PC-9 (cell line): ENCODE measurements at regions not wholly inside any gene's neighbourhood (a gene's known extent, or its start where the extent isn't known, plus 50 kb on each side); places are given as distances from the start of the nearest gene placed in this dataset.

ENCODE experiments used
- BruUV-seq: library from RNA; stranded (reverse); fragments of 400-500 nt; replicated peaks from 2 replicates; lab custom pipeline; 2021; lab: Mats Ljungman, UMichigan
- CTCF ChIA-PET: fragments of 300-600 bp; sonication (Branson Sonifier 250); formaldehyde crosslinking; loops from one replicate; lab custom pipeline; 2022; ENCODE audit warnings: antibody characterized with exemption; lab: Charles Lee
- POLR2A ChIA-PET: fragments of 300-600 bp; sonication (Branson Sonifier 250); formaldehyde crosslinking; loops from one replicate; lab custom pipeline; 2022; ENCODE audit warnings: antibody characterized with exemption; ENCODE audit not compliant: unreplicated experiment; lab: Charles Lee
- DNase-seq, 2 experiments: peaks; one replicate each; pipeline versions ENCODE4 v3.0.0 to v3.0.0-alpha.2; 2015 to 2022; ENCODE audit warnings: mixed read lengths in 1 of 2
- H2AFZ ChIP-seq: fragments of 200-600 bp; sonication (generic); 2 replicates; pipeline ENCODE4 v1.8.1; 2017; ENCODE audit warnings: antibody characterized with exemption
- H3F3A ChIP-seq: fragments of 200-600 bp; sonication (generic); 2 replicates; pipeline ENCODE4 v1.8.1; 2017; ENCODE audit warnings: antibody characterized with exemption, mild to moderate bottlenecking, low read depth; ENCODE audit not compliant: insufficient read depth
- H3K27ac ChIP-seq: fragments of 200-600 bp; sonication (generic); 2 replicates; pipeline ENCODE4 v1.6.1; 2016; ENCODE audit warnings: mixed run types
- H3K27me3 ChIP-seq: fragments of 200-600 bp; sonication (generic); 2 replicates; pipeline ENCODE4 v1.6.1; 2016; ENCODE audit warnings: low read depth, mixed run types; ENCODE audit not compliant: insufficient read depth
- H3K36me3 ChIP-seq: fragments of 200-600 bp; sonication (generic); 2 replicates; pipeline ENCODE4 v1.6.1; 2016; ENCODE audit warnings: low read depth, mixed run types
- H3K4me1 ChIP-seq: fragments of 200-600 bp; sonication (generic); replicated peaks from 2 replicates; pipeline ENCODE4 v1.6.1; 2016; ENCODE audit warnings: mixed run types; ENCODE audit not compliant: insufficient read depth
- H3K4me2 ChIP-seq: fragments of 200-600 bp; sonication (generic); 2 replicates; pipeline ENCODE4 v1.6.1; 2017; ENCODE audit warnings: mixed run types
- H3K4me3 ChIP-seq: fragments of 200-600 bp; sonication (generic); 2 replicates; pipeline ENCODE4 v1.6.1; 2016; ENCODE audit warnings: mixed run types
- H3K79me2 ChIP-seq: fragments of 200-600 bp; sonication (generic); 2 replicates; pipeline ENCODE4 v1.6.1; 2017; ENCODE audit warnings: low read depth, mixed run types
- H3K9me2 ChIP-seq: fragments of 200-600 bp; sonication (generic); 2 replicates; pipeline ENCODE4 v1.8.1; 2017; ENCODE audit warnings: mild to moderate bottlenecking; ENCODE audit not compliant: insufficient read depth
- H3K9me3 ChIP-seq: fragments of 200-600 bp; sonication (generic); 2 replicates; pipeline ENCODE4 v1.8.1; 2016; ENCODE audit warnings: low read depth; ENCODE audit not compliant: insufficient read depth
- H4K20me1 ChIP-seq: fragments of 200-600 bp; sonication (generic); 2 replicates; pipeline ENCODE4 v1.8.1; 2017; ENCODE audit not compliant: insufficient read depth
- EZH2 ChIP-seq: fragments of 200-600 bp; sonication (generic); IDR thresholded peaks from 2 replicates; pipeline ENCODE4 v1.8.0; 2017; ENCODE audit warnings: antibody characterized with exemption, low read depth
- intact Hi-C: fragments of 100-400 bp; cut with micrococcal nuclease; formaldehyde crosslinking; loops from one replicate; pipeline ENCODE4 v1.10.0; 2022; ENCODE audit not compliant: unreplicated experiment
- TF ChIP-seq, protein P1 (sequence below): fragments of 200-600 bp; sonication (generic); conservative IDR thresholded peaks from 2 replicates; pipeline ENCODE4 v1.6.1; 2017; ENCODE audit warnings: mixed run types, antibody characterized with exemption, mild to moderate bottlenecking, moderate library complexity

DNA sequence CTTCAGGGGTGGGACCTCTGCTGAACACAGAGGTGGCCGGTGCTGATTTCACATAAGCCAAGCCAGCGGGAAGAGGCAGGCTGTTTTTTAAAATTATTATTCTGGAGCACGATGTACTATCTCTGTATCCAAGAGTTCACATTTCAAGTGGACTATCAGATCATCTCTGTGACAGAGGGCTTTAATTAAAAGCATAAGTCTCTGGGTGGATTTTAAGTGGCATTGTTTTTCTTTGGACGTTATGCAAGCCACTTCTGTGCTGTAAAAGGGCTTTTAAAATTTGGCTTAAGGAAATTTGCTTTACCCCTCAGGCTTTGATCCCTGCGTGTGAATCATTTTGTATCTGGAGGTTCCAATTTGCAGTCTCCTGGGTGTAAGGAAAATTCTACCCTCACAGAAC lies 124.7 kb downstream of the PALM2AKAP2 start:
- H2AFZ ChIP-seq: no peak overlapping the region
- H3K9me2 ChIP-seq: no peaks in the 10 kb centered on the region
- 0 out of 2 replicates have a peak, but pooled peaks cover 3% of the 10 kb centered on the region for H3K4me1 ChIP-seq
- H3K79me2 ChIP-seq: no peaks in the 10 kb centered on the region
- BruUV-seq: no TSS peak
- TF ChIP-seq, protein P1, sequence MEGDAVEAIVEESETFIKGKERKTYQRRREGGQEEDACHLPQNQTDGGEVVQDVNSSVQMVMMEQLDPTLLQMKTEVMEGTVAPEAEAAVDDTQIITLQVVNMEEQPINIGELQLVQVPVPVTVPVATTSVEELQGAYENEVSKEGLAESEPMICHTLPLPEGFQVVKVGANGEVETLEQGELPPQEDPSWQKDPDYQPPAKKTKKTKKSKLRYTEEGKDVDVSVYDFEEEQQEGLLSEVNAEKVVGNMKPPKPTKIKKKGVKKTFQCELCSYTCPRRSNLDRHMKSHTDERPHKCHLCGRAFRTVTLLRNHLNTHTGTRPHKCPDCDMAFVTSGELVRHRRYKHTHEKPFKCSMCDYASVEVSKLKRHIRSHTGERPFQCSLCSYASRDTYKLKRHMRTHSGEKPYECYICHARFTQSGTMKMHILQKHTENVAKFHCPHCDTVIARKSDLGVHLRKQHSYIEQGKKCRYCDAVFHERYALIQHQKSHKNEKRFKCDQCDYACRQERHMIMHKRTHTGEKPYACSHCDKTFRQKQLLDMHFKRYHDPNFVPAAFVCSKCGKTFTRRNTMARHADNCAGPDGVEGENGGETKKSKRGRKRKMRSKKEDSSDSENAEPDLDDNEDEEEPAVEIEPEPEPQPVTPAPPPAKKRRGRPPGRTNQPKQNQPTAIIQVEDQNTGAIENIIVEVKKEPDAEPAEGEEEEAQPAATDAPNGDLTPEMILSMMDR: no peak
- no peak for TF ChIP-seq EZH2
- H3K36me3 ChIP-seq: no peaks in the 10 kb centered on the region
- DNase-seq: no peak
- no peak overlapping the region for H3K4me3 ChIP-seq
- H4K20me1 ChIP-seq: no peaks in the 10 kb centered on the region
- ChIA-PET POLR2A (no interaction called here), CTCF (interaction anchor here (1.0 kb wide), 1 partner anchor 229 kb away, joined by 6 read pairs; no protein-coding TSS in a partner anchor)
- no peak overlapping the region for H3K4me2 ChIP-seq
- H3K27me3 ChIP-seq: no peaks in the 10 kb centered on the region
- intact Hi-C loops: no loop called here
- H3K9me3 ChIP-seq: no peaks in the 10 kb centered on the region
- H3F3A ChIP-seq: no peaks in the 10 kb centered on the region; the same call in 1 of the 2 replicates
- no peak overlapping the region for H3K27ac ChIP-seq

DNA sequence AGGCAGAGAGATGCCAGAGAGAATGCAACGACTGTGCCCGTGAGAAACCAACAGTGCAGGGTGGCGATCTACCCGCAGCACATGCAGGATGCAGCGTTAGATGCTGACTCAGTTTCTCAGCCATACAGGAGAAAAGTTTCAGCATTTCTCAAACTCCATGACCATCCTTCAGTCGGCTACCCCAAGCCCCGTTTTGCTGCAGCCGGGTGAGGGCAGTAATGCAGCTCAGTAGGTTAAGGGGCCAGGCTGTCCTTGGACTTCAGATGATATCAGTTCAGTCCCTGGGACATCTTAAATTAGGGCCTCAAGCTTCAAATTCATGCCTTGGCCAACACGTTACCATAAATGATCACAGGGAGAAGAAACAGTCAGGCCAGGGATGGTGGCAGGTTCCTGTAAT lies 125.5 kb downstream of the PALM2AKAP2 start:
- H3K27me3 ChIP-seq: no peaks in the 10 kb centered on the region
- peaks cover 8% of the 10 kb centered on the region for H3K4me1 ChIP-seq
- ChIA-PET POLR2A (no interaction called here), CTCF (no interaction called here)
- H3K27ac ChIP-seq: no peak overlapping the region
- no peaks in the 10 kb centered on the region for H3K79me2 ChIP-seq
- H2AFZ ChIP-seq: no peak overlapping the region
- H3K36me3 ChIP-seq: no peaks in the 10 kb centered on the region
- no peaks in the 10 kb centered on the region for H3K9me2 ChIP-seq
- H3K4me2 ChIP-seq: no peak overlapping the region
- H3K4me3 ChIP-seq: no peak overlapping the region
- H3F3A ChIP-seq: no peaks in the 10 kb centered on the region; the same call in 1 of the 2 replicates
- BruUV-seq: no TSS peak
- no peaks in the 10 kb centered on the region for H3K9me3 ChIP-seq
- intact Hi-C loops: no loop called here
- no peak for DNase-seq
- no peaks in the 10 kb centered on the region for H4K20me1 ChIP-seq
- TF ChIP-seq EZH2: no peak
- TF ChIP-seq, protein P1: no peak

DNA sequence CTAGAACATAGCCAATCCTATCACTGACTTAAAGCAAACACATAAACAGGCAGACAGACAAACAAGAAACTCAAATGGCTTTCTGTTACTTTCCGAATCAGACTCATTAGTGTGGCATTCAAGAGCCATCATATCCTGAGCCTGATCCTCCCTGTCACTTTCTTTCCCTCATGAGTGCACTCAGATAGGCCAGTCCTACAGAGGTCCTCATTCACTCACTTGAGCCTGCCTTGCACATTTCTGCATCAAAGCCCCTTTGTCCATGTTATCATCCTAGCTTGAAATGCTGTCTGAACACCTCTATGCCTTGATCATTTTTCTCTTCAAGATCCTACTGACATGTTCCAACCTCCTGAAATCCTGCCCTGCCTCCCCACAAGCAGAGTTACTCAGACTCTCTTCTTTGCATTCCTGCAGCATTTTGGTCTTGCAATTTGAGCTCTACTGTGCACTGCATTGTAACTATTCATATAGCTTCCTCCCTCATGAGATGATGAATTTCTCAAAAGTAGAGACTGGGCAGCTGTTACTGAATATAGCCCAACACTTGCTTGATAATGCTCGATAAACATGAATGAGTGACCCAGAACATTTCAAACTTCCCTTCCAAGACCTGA lies 126.9 kb downstream of the PALM2AKAP2 start:
- TF ChIP-seq EZH2: no peak
- TF ChIP-seq, protein P1: no peak
- intact Hi-C loops: no loop called here
- no peaks in the 10 kb centered on the region; the same call in none of the 2 replicates for H3F3A ChIP-seq
- no peaks in the 10 kb centered on the region for H4K20me1 ChIP-seq
- H2AFZ ChIP-seq: no peak overlapping the region
- no peaks in the 10 kb centered on the region for H3K9me3 ChIP-seq
- ChIA-PET CTCF (interaction anchor here (0.7 to 1.2 kb wide), 2 partner anchors 63 to 224 kb away, joined by 3 to 6 read pairs; no protein-coding TSS in a partner anchor), POLR2A (interaction anchor here (0.6 kb wide), 2 partner anchors 56 to 130 kb away, joined by 3 to 6 read pairs; no protein-coding TSS in a partner anchor)
- H3K9me2 ChIP-seq: no peaks in the 10 kb centered on the region
- H3K4me3 ChIP-seq: no peak overlapping the region
- H3K27me3 ChIP-seq: no peaks in the 10 kb centered on the region
- no peak overlapping the region for H3K27ac ChIP-seq
- H3K4me2 ChIP-seq: no peak overlapping the region
- H3K4me1 ChIP-seq: peaks cover 22% of the 10 kb centered on the region
- no TSS peak for BruUV-seq
- H3K36me3 ChIP-seq: no peaks in the 10 kb centered on the region
- H3K79me2 ChIP-seq: no peaks in the 10 kb centered on the region
- DNase-seq: no peak
